HCT116 (cell line): ENCODE measurements at regions not wholly inside any gene's neighbourhood (a gene's known extent, or its start where the extent isn't known, plus 50 kb on each side); places are given as distances from the start of the nearest gene placed in this dataset.

Experiments used
- ATAC-seq: fragments of 200-7000 bp; cut with Tn5 transposase; 2 replicates; pipeline ENCODE4 v1.9.1; 2020; ENCODE audit warnings: mild to moderate bottlenecking, moderate library complexity
- BruUV-seq: library from RNA; stranded (reverse); fragments of 400-500 nt; replicated peaks from 2 replicates; lab custom pipeline; 2021; lab: Mats Ljungman, UMichigan
- CTCF ChIA-PET: fragments of 300-600 bp; sonication (Branson Sonifier 250); formaldehyde crosslinking; loops from one replicate; lab custom pipeline; 2021; ENCODE audit warnings: antibody characterized with exemption; lab: Charles Lee
- POLR2A ChIA-PET: fragments of 300-600, 350-600 bp; sonication (Branson Sonifier 250); formaldehyde crosslinking; loops from one replicate; lab custom pipeline; 2021; ENCODE audit warnings: antibody characterized with exemption; lab: Charles Lee
- RAD21 ChIA-PET, 2 experiments: fragments of 300-600 bp; sonication (Branson Sonifier 250); formaldehyde crosslinking; loops; one replicate each; lab custom pipeline; 2023; ENCODE audit warnings: low total read pairs in 2 of 2; ENCODE audit not compliant: uncharacterized antibody in 2 of 2, unreplicated experiment in 2 of 2, low non-redundant PET in 1 of 2; lab: Charles Lee
- DNase-seq: peaks from one replicate; pipeline ENCODE4 v3.0.0-alpha.2; 2010; ENCODE audit warnings: low read depth, low spot score
- H2AFZ ChIP-seq: fragments of 200-600 bp; shearing (Covaris generic), sonication (generic); 2 replicates; pipeline ENCODE4 v1.6.1; 2017; ENCODE audit warnings: low read depth, mixed run types, mixed read lengths, antibody characterized with exemption, low read length; ENCODE audit not compliant: poor library complexity, severe bottlenecking
- H3K27ac ChIP-seq: 2 replicates; pipeline ENCODE4 v1.5.1; 2012; ENCODE audit warnings: low read depth, low read length
- H3K27me3 ChIP-seq: fragments of 200-600 bp; sonication (generic); 2 replicates; pipeline ENCODE4 v1.6.1; 2016; ENCODE audit warnings: mixed run types, low read length, mixed read lengths; ENCODE audit not compliant: insufficient read depth
- H3K36me3 ChIP-seq, 2 experiments: fragments of 200-500 bp in 1 of 2; fragments of 200-600 bp in 1 of 2; sonication (Bioruptor generic) in 1 of 2; sonication (generic) in 1 of 2; 2 replicates each; pipeline versions ENCODE4 v1.5.1 to v1.6.1; 2014 to 2016; ENCODE audit warnings: low read length in 2 of 2, inconsistent platforms in 1 of 2, mixed read lengths in 1 of 2, mixed run types in 1 of 2; ENCODE audit not compliant: insufficient read depth in 2 of 2, control insufficient read depth in 1 of 2
- H3K4me1 ChIP-seq, 2 experiments: fragments of 200-600 bp in 1 of 2; sonication (generic) in 1 of 2; 2 replicates each; pipeline versions ENCODE4 v1.5.1 to v1.6.1; 2012 to 2017; ENCODE audit warnings: low read length in 2 of 2, inconsistent platforms in 1 of 2, mild to moderate bottlenecking in 1 of 2, mixed read lengths in 1 of 2, mixed run types in 1 of 2, moderate library complexity in 1 of 2; ENCODE audit not compliant: insufficient read depth in 2 of 2, control insufficient read depth in 1 of 2
- H3K4me2 ChIP-seq: fragments of 200-600 bp; sonication (generic); 2 replicates; pipeline ENCODE4 v1.6.1; 2017; ENCODE audit warnings: mixed run types, low read length, mixed read lengths
- H3K4me3 ChIP-seq, 2 experiments: fragments of 200-600 bp in 1 of 2; sonication (generic) in 1 of 2; replicated peaks in 1 of 2; 2 replicates each; pipeline ENCODE4 v1.5.1; 2011 to 2016; ENCODE audit warnings: low read length in 2 of 2, control low read depth in 1 of 2, low read depth in 1 of 2, mild to moderate bottlenecking in 1 of 2, mixed read lengths in 1 of 2, mixed run types in 1 of 2
- H3K79me2 ChIP-seq: fragments of 200-600 bp; sonication (generic); 2 replicates; pipeline ENCODE4 v1.6.1; 2017; ENCODE audit warnings: mild to moderate bottlenecking, mixed run types, low read length, moderate library complexity, mixed read lengths; ENCODE audit not compliant: insufficient read depth
- H3K9ac ChIP-seq: fragments of 200-600 bp; sonication (generic); 2 replicates; pipeline ENCODE4 v1.6.1; 2016; ENCODE audit warnings: low read length, mixed read lengths
- H3K9me2 ChIP-seq: fragments of 200-600 bp; sonication (generic), shearing (Covaris generic); 2 replicates; pipeline ENCODE4 v1.6.1; 2017; ENCODE audit warnings: mixed run types, mild to moderate bottlenecking, moderate library complexity; ENCODE audit not compliant: insufficient read depth
- H3K9me3 ChIP-seq, 2 experiments: fragments of 200-500 bp in 1 of 2; fragments of 200-600 bp in 1 of 2; sonication (Bioruptor generic) in 1 of 2; sonication (generic) in 1 of 2; 2 replicates each; pipeline ENCODE4 v1.6.1; 2014 to 2017; ENCODE audit warnings: low read length in 2 of 2, mixed read lengths in 2 of 2, inconsistent platforms in 1 of 2, low read depth in 1 of 2, mild to moderate bottlenecking in 1 of 2, mixed run types in 1 of 2, moderate library complexity in 1 of 2; ENCODE audit not compliant: control insufficient read depth in 1 of 2, insufficient read depth in 1 of 2
- H4K20me1 ChIP-seq: fragments of 200-600 bp; sonication (generic), shearing (Covaris generic); 2 replicates; pipeline ENCODE4 v1.6.1; 2017; ENCODE audit warnings: mixed run types, mild to moderate bottlenecking, moderate library complexity; ENCODE audit not compliant: insufficient read depth
- ATF3 ChIP-seq: IDR thresholded peaks from 2 replicates; pipeline ENCODE4 v1.6.1; 2012
- CBX3 ChIP-seq: IDR thresholded peaks from 2 replicates; pipeline ENCODE4 v1.6.1; 2012; ENCODE audit warnings: low read depth
- CEBPB ChIP-seq: IDR thresholded peaks from 2 replicates; pipeline ENCODE4 v1.6.1; 2012; ENCODE audit warnings: low read depth
- CTCF ChIP-seq, 3 experiments: fragments of 200-600 bp in 1 of 3; sonication (generic) in 1 of 3; IDR thresholded peaks in 2 of 3; conservative IDR thresholded peaks in 1 of 3; 2 replicates each; pipeline ENCODE4 v1.5.1; 2012 to 2017; ENCODE audit warnings: low read depth in 2 of 3, low read length in 2 of 3, antibody characterized with exemption in 1 of 3, borderline replicate concordance in 1 of 3, control low read depth in 1 of 3, mild to moderate bottlenecking in 1 of 3, mixed read lengths in 1 of 3, mixed run types in 1 of 3, moderate library complexity in 1 of 3; ENCODE audit not compliant: insufficient read depth in 1 of 3
- EGR1 ChIP-seq: IDR thresholded peaks from 2 replicates; pipeline ENCODE4 v1.6.1; 2012; ENCODE audit warnings: low read depth
- ELF1 ChIP-seq: IDR thresholded peaks from 2 replicates; pipeline ENCODE4 v1.6.1; 2012; ENCODE audit warnings: low read depth, borderline replicate concordance
- EZH2phosphoT487 ChIP-seq: fragments of 200-600 bp; IDR thresholded peaks from 2 replicates; pipeline ENCODE4 v1.6.1; 2018; ENCODE audit warnings: antibody characterized with exemption, borderline replicate concordance
- JUND ChIP-seq: IDR thresholded peaks from 2 replicates; pipeline ENCODE4 v1.6.1; 2012
- POLR2A ChIP-seq: IDR thresholded peaks from 2 replicates; pipeline ENCODE4 v1.7.0; 2011; ENCODE audit warnings: borderline replicate concordance; ENCODE audit not compliant: insufficient read depth, insufficient read length; ENCODE audit errors: extremely low read depth
- POLR2AphosphoS5 ChIP-seq: IDR thresholded peaks from 2 replicates; pipeline ENCODE4 v1.6.1; 2011; ENCODE audit warnings: mild to moderate bottlenecking, low read depth, low read length, moderate library complexity
- RAD21 ChIP-seq: IDR thresholded peaks from 2 replicates; pipeline ENCODE4 v1.6.1; 2012; ENCODE audit warnings: low read depth, mild to moderate bottlenecking
- SIN3A ChIP-seq: IDR thresholded peaks from 2 replicates; pipeline ENCODE4 v1.6.1; 2012; ENCODE audit warnings: low read depth
- SP1 ChIP-seq: IDR thresholded peaks from 2 replicates; pipeline ENCODE4 v1.6.1; 2012; ENCODE audit warnings: low read depth
- YY1 ChIP-seq: IDR thresholded peaks from 2 replicates; pipeline ENCODE4 v1.6.1; 2011; ENCODE audit warnings: low read length, low read depth, moderate library complexity, mild to moderate bottlenecking; ENCODE audit not compliant: insufficient replicate concordance; ENCODE audit errors: extremely low read depth
- ZBTB33 ChIP-seq: IDR thresholded peaks from 2 replicates; pipeline ENCODE4 v1.6.1; 2011; ENCODE audit warnings: mild to moderate bottlenecking, low read length, moderate library complexity; ENCODE audit not compliant: insufficient replicate concordance; ENCODE audit errors: extremely low read depth
- ZFX ChIP-seq: fragments of 450-650 bp; IDR thresholded peaks from 2 replicates; pipeline ENCODE4 v1.6.1; 2017
- intact Hi-C: fragments of 100-400 bp; cut with micrococcal nuclease; formaldehyde crosslinking; loops from 2 replicates; pipeline ENCODE4 v1.10.0; 2022

GRCh38 chr7:20504060-20504459 is 111.4 kb upstream of the ABCB5 start:
- no peaks in the 10 kb centered on the region for H3K79me2 ChIP-seq
- H4K20me1 ChIP-seq, result no peaks in the 10 kb centered on the region
- DNase-seq (no peak), ATAC-seq (no peak)
- ChIA-PET POLR2A (interaction anchor here (0.7 kb wide), 1 partner anchor 60 kb away, joined by 3 read pairs; no protein-coding TSS in a partner anchor), RAD21 (no interaction called here), CTCF (no interaction called here)
- H3K4me1 ChIP-seq, result no peaks in the 10 kb centered on the region
- H3K27me3 ChIP-seq, result no peaks in the 10 kb centered on the region
- H3K4me3 ChIP-seq, result no peak overlapping the region
- H2AFZ ChIP-seq, result no peak overlapping the region
- intact Hi-C loops, result no loop called here
- H3K9me3 ChIP-seq, result no peaks in the 10 kb centered on the region
- no peak overlapping the region for H3K9ac ChIP-seq
- no peak overlapping the region for H3K4me2 ChIP-seq
- no peak overlapping the region for H3K27ac ChIP-seq
- no TSS peak for BruUV-seq
- TF ChIP-seq YY1 (no peak), SIN3A (no peak), SP1 (no peak), ATF3 (no peak), POLR2AphosphoS5 (no peak), RAD21 (no peak), ZBTB33 (no peak), CTCF (IDR thresholded peaks at IDR 0.05 in 2 of 3, conservative IDR thresholded peaks at IDR 0.05 in 1 of 3; ENCODE audit: borderline replicate concordance in 1 of 3, insufficient read depth in 1 of 3, low read depth in 2 of 3, low read length in 2 of 3) (no peak), CBX3 (no peak), EZH2phosphoT487 (no peak), POLR2A (no peak), JUND (no peak), ELF1 (no peak), ZFX (no peak), EGR1 (no peak), CEBPB (no peak)
- H3K9me2 ChIP-seq, result no peaks in the 10 kb centered on the region; the same call in 1 of the 2 replicates
- no peaks in the 10 kb centered on the region for H3K36me3 ChIP-seq
